22Rv1 (cell line): ENCODE measurements at regions not wholly inside any gene's neighbourhood (a gene's known extent, or its start where the extent isn't known, plus 50 kb on each side); places are given as distances from the start of the nearest gene placed in this dataset.

Experiments used
- H3K27ac ChIP-seq: fragments of 450-650 bp; 2 replicates; pipeline ENCODE4 v1.5.1; 2017
- CTCF ChIP-seq: fragments of 450-650 bp; IDR thresholded peaks from 2 replicates; pipeline ENCODE4 v1.5.1; 2017; ENCODE audit warnings: mild to moderate bottlenecking
- ZFX ChIP-seq: fragments of 450-650 bp; IDR thresholded peaks from 2 replicates; pipeline ENCODE4 v1.6.1; 2017; ENCODE audit warnings: antibody characterized with exemption, borderline replicate concordance

GRCh38 chr15:38829086-38829485 lies 264.5 kb upstream of the RASGRP1 start:
- TF ChIP-seq ZFX, result no peak
- no peak for TF ChIP-seq CTCF
- no peak overlapping the region for H3K27ac ChIP-seq

GRCh38 chr15:38842226-38842625 lies 277.6 kb upstream of the RASGRP1 start:
- no peak for TF ChIP-seq ZFX
- TF ChIP-seq CTCF, result no peak
- H3K27ac ChIP-seq, result no peak overlapping the region

- H3K27ac ChIP-seq, result no peak overlapping the region
- TF ChIP-seq ZFX (no peak), CTCF (no peak)
Measured at GRCh38 chr15:38843051-38843501, 278.5 kb upstream of the RASGRP1 start.

GRCh38 chr15:38843736-38844590 lies 279.3 kb upstream of the RASGRP1 start:
- TF ChIP-seq CTCF, result no peak
- no peak for TF ChIP-seq ZFX
- H3K27ac ChIP-seq, result no peak overlapping the region

GRCh38 chr15:38844736-38845135 lies 280.1 kb upstream of the RASGRP1 start:
- no peak overlapping the region for H3K27ac ChIP-seq
- TF ChIP-seq ZFX (no peak), CTCF (no peak)

- TF ChIP-seq ZFX (no peak), CTCF (no peak)
- H3K27ac ChIP-seq, result no peak overlapping the region
Measured at GRCh38 chr15:38846346-38846745, 281.7 kb upstream of the RASGRP1 start.

- no peak overlapping the region for H3K27ac ChIP-seq
- TF ChIP-seq ZFX, result no peak
- TF ChIP-seq CTCF, result no peak
Measured at GRCh38 chr15:38847666-38848065, 283.1 kb upstream of the RASGRP1 start.
